ENCODE measurements at regions not wholly inside any gene's neighbourhood (a gene's known extent, or its start where the extent isn't known, plus 50 kb on each side); places are given as distances from the start of the nearest gene placed in this dataset.

DNA sequence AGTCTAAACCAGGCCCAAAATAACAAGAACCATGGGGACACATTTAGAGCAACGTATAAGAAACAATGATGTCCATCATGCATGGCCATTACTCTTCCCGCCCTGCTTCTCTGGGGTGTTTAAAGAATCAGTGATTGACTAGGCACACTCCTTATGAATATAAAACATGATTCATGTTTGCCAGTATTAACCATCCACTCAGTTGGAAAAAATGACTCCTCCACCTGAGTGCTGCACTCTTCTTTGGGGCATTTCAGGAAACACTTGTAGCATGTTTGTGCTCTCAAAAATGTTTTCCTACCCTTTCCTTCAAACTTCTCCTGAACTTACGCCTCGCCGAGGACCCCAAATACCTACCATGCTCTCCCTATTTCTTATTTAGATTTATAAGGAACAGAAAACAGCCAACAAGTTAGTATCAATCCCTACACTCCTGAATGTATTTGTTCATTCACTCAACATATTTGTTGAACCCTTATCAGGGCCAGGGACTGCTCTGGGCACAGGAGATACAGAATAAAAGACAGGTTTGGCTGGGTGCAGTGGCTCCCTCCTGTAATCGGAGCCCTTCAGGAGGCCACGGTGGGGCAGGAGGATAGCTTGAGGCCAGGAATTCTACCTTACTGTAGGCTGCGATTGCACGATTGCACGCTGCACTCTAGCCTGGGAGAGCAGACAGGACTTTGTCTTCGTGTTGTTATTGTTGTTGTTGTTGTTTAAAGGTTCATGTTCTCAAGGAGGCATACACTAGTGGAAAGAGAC lies 137.0 kb downstream of the TMCO5A start:
- DNase-seq (ENCODE audit: low spot score): no peak
- in situ Hi-C loops (cut with HindIII; ENCODE audit: low sequenced_read_pairs): no loop called here

DNA sequence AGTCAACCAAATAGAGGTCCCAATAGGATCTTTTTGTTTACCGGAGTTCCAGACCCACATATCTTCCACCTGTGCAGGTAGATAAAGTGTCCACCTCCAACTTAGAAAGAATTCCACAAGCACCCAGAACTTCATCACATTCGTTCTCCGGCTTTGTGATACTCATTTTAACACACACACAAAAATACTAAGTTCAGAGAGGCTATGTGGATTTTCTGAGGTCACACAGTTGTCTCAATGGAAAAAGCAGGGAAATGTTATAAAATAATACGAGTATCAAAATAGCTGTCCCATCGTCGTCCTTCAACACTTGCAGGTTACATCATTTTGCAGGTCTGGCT lies 137.5 kb downstream of the TMCO5A start:
- no peak for DNase-seq (ENCODE audit: low spot score)
- in situ Hi-C loops (cut with HindIII; ENCODE audit: low sequenced_read_pairs): no loop called here

DNA sequence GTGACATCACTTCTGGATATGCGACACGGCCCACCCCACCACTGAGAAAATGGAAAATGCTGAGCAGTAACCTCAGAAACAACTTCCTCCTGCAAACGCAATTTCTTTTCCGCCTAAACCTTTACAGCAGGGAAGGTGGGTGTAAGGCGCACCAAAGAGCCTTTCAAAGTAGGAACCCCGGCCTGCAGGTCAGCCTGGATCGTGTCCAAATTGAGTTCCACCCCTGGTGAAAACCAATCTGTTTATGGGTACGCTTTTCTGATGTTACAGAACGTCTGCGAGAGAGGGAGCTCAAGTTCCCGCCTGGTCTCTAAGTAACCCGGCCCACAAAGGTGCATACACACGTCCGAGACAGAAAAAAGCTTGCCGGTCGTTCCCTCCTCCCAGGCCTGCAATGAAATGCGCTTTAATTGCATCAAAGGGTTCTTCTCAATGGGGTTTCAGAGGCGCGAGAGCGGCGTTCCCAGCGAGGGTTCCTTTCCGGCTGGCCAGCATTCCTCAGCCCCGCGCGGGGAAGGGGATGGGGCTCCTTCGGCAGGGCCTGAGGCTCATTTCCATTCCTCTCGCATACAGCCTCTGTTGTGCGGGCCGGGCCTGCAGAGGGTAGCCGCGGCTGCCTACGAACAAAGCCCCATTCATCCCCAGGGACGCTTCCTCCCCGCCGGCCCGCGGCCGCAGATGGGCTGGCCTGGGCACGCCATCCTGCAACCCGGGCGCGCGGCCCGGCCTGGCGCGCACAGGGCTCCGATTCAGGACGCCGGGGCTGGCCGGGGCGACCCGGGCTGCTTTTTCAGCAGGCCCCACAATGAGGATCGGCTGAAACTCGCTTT lies 138.1 kb downstream of the TMCO5A start:
- in situ Hi-C loops (cut with HindIII; ENCODE audit: low sequenced_read_pairs): no loop called here
- DNase-seq (ENCODE audit: low spot score): peak; percentile 77

DNA sequence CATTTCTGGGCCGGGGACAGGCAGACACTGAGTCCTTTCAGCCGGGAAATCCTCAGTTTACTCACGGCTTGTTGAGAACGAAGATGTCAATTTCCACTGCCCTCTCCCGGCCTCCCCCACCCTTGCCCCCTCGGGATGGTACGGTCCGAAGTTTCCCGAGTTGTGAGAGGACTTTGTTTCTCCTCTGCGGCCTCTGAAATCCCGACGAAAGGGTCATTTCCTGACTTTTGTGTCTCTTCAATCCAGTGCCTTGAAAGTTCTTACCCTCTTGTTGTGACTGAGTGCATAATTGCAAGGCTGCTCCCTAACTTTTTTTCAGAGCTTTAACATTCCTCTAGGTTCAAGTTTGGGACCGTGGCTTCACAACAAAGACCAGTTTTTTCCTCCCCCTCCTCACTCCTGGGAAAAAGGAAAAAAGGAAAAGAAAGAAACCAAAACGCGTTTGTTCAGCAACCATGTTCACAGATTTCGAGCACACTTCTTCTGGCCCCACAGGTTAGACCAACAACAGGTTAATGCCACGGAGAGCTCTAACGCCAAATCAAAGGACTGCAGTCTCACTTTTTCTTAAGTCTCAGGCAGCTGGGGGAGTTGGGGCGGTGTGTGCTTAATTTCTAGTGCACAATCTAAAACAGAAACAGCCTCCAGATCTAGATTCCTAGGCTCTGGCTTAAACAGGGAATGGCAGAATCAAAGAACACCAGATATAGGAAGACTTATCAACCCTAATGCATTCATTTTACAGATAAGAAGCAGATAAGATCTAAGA lies 138.9 kb downstream of the TMCO5A start:
- no peak for DNase-seq (ENCODE audit: low spot score)
- in situ Hi-C loops (cut with HindIII; ENCODE audit: low sequenced_read_pairs): no loop called here

DNA sequence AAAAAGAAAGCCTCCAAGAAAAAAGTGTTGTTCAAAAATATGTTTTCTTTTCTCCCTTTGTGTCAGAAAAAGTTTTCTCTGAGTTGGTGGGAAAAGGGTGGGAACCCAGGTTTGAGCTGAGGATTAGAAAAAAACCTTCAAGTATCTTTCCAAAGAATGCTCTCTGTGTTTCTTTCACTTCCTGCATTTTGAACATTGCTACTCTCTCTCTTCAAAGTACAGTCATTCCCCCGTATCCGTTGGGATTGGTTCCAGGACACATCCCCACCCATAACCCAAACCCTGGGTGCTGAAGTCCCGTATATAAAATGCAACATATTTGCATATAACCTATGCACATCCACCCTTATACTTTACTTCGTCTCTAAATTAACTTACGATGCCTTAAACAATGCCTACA lies 139.6 kb downstream of the TMCO5A start:
- DNase-seq (ENCODE audit: low spot score): no peak
- in situ Hi-C loops (cut with HindIII; ENCODE audit: low sequenced_read_pairs): no loop called here

DNA sequence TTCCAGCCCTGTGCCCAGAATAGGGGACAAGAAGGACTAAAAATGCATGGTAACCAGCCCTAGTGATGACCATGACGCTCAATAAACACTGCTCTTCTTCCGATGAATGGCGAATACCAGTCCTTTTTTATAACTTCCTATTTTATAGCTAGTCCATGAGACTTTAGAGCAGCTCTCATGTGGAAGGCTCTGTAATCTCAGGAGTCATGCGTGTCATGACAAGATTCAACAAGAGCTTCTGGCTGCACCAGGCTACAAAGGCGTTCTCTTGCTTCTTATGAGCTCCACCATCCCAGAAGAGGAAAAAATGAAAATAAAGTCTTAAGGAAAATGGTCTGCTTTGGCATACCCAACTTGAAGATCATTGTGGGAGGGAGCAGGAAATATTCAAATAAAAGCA lies 141.0 kb downstream of the TMCO5A start:
- DNase-seq (ENCODE audit: low spot score): no peak
- in situ Hi-C loops (cut with HindIII; ENCODE audit: low sequenced_read_pairs): no loop called here

DNA sequence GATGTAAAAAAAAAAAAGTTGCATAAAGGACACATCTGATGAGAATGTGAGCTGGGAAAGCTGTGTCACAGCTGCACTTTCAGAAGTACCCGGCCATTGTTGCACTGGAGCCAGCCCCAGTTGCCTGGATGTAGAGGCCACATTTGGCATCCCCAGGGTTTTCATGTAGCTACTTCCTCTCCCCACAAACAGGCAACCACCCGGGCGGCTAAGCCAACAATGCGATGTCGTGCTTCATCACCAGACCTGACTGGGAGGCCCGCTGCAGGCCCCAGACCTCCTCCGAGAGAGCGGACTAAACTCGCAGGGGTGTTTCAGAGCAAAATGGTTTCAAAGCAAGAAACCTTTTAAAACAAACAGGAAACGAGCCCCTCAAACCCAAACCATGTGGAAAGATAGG lies 142.3 kb downstream of the TMCO5A start:
- DNase-seq (ENCODE audit: low spot score): no peak
- in situ Hi-C loops (cut with HindIII; ENCODE audit: low sequenced_read_pairs): no loop called here

DNA sequence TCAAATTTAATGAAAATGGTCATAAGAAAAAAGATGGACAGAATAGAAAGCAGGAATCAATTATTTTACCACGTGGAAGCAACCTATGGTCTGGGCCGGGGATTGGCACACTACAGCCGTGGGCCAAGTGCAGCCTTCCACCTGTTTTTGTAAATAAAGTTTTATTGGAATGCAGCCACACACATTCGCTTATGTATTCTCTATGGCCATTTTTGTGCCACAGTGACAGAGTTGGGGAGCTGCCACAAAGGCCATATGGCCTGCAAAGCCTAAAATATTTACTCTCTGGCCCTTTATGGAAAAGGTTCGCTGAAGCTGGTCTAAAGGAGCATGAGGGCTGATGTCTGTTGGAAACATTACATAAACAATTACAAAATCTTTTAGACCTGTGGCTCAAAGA lies 144.8 kb downstream of the TMCO5A start:
- peak; percentile 61 for DNase-seq (ENCODE audit: low spot score)
- in situ Hi-C loops (cut with HindIII; ENCODE audit: low sequenced_read_pairs): no loop called here

DNA sequence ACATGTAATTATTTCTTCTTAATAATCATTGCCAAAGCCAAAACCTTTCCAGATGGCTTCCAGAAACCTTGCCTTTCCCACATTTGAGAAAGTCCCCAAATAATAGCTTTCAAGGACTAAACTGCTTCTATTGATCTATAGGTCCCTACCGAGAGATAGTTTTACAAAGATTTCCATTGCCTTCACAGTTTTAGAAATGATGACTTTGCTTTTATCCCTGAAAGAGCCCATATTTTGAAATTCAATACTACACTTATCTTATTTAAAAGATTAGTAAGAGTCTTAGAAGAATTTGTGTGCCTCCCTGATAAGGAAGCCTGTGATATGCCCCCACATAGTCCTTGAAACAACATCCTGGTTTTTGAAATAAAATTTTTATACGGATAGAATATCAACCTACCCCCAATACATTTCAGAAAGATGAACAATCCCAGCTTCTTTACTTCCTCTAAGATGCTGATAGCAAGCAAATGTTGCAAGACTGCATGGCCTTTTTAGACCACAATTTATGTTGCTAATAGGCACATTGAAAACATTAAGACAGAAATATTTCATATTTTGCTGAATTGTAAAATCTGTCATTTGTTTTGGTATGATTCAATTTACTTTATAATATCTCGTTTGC lies 146.3 kb downstream of the TMCO5A start:
- in situ Hi-C loops (cut with HindIII; ENCODE audit: low sequenced_read_pairs): no loop called here
- DNase-seq (ENCODE audit: low spot score): no peak

DNA sequence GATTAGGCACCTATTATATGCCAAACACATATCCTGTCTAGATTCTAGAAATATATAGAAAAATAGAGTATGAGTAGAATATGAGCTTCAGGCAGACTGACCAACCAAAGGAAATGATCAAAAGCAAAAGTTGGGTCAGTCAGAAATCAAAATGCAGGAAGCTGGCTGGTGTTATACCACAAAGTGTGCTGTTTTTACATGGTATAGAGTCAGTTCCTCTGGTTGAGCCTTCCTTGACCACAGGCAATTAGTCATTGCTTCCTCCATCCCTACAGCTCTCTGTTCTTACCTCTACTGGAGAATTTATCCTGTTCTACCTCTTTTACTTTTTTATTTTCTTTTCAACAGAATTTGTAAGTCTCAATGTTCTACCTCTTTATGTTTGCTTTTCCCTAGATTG lies 149.8 kb downstream of the TMCO5A start:
- in situ Hi-C loops (cut with HindIII; ENCODE audit: low sequenced_read_pairs): no loop called here
- no peak for DNase-seq (ENCODE audit: low spot score)

DNA sequence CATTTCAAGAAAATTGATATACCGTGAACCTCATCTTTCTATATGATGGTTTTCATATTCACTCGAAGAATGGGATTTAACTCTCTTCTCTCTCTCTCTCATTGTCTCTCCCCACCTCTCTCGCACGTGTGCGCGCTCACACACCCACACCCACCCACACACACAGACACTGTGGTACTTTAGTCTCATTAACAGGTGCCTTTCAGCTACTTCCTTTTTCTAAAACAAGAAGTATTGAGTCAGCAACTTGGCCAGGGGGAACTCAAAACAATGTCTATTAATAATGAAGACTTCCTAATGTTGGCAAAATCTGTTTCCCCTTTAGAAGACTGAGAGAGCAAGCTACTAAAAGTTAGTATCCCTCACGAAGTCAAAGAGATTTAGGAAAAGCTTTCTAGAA lies 150.7 kb downstream of the TMCO5A start:
- in situ Hi-C loops (cut with HindIII; ENCODE audit: low sequenced_read_pairs): no loop called here
- no peak for DNase-seq (ENCODE audit: low spot score)

DNA sequence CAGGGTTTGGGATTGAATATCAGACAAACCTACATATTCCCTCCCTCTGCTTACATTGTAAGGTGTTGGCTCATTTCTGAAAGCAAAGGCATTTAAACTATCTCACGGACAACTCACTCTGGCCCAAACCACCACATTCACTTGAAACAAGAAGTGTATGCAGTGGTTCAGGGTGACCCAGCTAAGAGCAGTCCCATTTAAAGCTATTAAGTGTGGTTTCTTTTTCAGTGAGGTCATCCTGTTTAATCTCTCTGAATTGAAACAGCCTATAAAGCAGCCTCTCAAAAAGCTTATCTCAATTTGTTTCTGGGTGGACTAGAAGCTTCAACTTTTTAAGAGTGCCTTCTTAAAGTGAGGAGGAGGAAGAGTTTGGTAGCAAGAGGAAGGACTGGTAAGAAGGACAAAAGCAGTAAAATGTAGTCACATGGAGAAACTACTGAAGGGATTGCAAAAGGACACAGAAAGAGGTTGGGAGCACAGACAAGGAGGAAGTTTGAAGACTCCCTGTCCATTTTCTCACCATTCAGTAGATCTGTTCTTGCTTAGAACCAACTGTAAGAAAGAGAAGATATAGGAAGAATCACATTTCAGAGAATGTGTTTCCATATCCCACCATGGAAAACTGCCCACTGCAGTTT lies 151.6 kb downstream of the TMCO5A start:
- in situ Hi-C loops (cut with HindIII; ENCODE audit: low sequenced_read_pairs): no loop called here
- no peak for DNase-seq (ENCODE audit: low spot score)

DNA sequence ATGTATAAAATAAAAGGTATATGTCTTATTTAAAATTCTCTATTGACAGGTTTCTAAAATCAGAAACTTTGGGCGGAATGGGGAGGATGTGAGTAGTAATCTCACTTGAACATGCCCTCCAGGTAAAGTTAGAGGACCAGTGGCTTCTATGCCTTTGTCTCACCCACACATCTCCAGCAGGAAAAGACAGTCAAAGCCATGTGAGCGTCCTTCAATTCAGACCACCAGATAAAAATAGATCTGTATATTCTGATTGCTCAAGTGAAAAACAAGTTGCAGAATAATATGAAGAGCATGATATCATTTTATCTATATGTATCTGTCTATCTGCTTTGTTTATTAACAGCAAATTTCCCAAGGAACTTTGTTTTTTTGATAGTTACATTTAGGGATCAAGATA lies 152.2 kb downstream of the TMCO5A start:
- in situ Hi-C loops (cut with HindIII; ENCODE audit: low sequenced_read_pairs): no loop called here
- no peak for DNase-seq (ENCODE audit: low spot score)

DNA sequence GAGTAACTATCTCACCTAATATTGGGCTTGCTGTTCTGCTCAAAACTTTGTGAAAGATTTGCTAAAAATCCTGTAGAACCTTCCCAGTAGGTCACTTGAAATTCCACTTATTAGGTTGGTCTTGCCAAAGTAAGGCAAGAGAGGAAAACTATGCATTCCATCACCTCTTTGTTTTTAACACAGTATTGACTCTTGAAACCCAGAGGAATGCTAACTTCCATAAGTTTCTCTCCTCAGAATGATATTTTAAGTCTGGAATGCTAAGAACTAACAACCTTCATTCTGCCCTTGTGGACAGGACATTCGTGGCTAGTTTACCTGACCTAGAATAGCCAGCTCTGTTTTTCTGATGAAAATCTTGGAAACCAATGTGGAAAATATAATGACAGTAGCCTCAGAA lies 154.5 kb downstream of the TMCO5A start:
- in situ Hi-C loops (cut with HindIII; ENCODE audit: low sequenced_read_pairs): no loop called here
- DNase-seq (ENCODE audit: low spot score): no peak

DNA sequence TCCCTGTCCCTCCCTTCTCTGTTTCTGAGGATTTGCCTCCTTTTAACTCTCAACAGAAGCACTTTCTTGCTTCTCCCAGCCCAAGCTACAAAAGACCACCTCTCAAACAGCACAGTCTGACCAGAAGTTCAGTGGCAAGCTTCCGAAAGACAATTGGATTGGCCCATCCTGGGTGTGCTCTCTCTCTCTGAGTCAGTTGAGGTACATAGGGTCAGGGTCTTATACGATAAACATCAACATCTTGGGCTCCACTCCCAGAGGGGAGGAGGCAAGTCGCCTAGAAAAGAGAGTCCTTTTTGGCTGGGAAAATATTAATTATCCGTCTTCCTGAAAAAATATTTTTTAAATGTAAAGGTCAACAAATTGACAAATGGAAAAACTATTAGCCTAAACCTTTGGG lies 155.8 kb downstream of the TMCO5A start:
- DNase-seq (ENCODE audit: low spot score): no peak
- in situ Hi-C loops (cut with HindIII; ENCODE audit: low sequenced_read_pairs): no loop called here

DNA sequence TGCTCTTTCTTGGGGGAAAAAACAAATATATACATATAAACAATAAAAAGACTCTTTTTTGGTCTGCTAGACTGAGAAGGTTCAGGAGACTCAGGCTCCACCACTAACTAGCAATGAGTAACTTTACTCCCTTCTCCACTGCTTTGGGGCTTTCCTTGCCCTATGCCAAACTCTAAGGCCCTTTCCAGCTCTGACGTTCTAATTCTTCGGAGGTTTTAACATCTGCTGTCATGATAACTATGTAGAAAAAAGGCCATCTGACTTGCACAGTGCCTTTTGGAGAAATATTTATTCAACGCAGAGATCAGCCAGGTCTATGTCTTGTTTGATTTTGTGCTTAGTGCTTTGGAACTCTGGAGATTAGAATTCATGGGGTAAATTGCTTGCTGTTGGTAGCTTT lies 156.2 kb downstream of the TMCO5A start:
- DNase-seq (ENCODE audit: low spot score): no peak
- in situ Hi-C loops (cut with HindIII; ENCODE audit: low sequenced_read_pairs): no loop called here

DNA sequence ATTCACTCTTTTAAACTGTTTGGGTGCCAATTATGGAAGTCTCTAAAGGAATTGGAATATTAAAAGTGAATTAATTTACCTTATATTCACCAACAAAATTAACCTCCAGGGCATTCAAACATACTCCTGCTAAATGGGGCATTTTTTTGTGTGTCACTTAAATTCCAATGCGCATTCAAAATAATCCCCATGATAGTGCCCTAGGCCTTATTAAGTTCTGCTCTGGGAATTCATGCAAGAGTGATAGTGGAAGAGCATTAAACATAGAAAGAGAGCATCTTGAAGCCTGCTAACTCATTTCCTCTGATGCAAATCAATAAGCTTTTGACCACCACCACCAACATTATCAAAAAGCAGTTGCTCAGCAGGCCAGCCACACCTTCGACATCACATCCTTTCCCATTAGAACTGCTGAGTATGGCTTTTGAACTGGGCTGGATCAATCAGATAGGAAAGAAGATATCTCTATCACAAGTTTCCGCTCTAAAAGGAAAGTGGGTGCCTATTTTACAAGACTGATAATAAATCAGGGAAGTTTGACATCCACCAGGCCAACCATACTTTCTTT lies 156.7 kb downstream of the TMCO5A start:
- in situ Hi-C loops (cut with HindIII; ENCODE audit: low sequenced_read_pairs): no loop called here
- DNase-seq (ENCODE audit: low spot score): no peak

DNA sequence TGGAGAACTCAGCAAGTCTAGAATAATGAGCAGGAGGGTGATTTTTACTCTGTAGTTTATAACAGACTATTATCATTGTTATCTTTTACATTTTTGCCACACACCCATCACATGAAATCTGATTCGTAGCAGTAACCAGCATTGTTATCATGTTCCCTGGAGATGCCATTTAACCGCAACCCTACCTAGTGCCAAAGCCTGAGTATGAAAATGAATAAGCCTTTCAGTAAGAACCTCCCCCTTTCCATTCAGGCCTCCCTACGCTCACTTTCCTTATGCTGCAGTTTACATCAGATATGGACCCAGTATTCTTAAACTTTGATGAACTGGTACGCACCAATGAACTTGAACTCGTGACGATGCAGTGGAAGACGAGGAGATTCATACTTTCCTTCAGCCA lies 158.7 kb upstream of the SPRED1 start:
- DNase-seq (ENCODE audit: low spot score): no peak
- in situ Hi-C loops (cut with HindIII; ENCODE audit: low sequenced_read_pairs): no loop called here

DNA sequence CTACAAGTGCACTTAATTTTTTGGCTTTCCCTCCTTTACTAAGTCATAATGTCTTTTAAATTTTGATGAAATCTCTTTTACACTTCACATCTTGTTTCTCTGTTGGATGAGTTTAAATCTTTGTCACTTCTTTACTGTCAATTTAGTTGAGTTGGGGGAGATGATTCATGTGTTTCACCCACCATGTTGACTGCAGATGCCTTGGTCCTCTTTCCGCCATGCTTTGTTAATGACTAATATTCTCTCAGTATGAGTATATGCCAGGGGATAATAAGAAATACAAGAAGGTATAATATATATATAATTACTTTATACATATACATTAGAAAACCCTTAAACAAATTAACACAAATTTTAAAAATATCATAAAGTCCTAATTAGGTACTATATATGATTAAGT lies 149.7 kb upstream of the SPRED1 start:
- DNase-seq (ENCODE audit: low spot score): no peak
- in situ Hi-C loops (cut with HindIII; ENCODE audit: low sequenced_read_pairs): no loop called here

All from G401 (cell line).